ENCODE measurements at regions not wholly inside any gene's neighbourhood (a gene's known extent, or its start where the extent isn't known, plus 50 kb on each side); places are given as distances from the start of the nearest gene placed in this dataset.
A peak's percentile ranks its signal among the peaks of the same experiment; 100 is the strongest.
"Not testable (repeated sequence)": the region's sequence is repeated elsewhere in the genome, so short reads cannot be mapped to it uniquely, and the experiment has no call there.

- H3K4me3 ChIP-seq; H3K9me3 ChIP-seq (replicated peaks); H3K27ac ChIP-seq; DNase-seq; H3K27me3 ChIP-seq; H3K4me1 ChIP-seq; H3K36me3 ChIP-seq: not testable (repeated sequence)
Measured at GRCh38 chr3:25199567-25199966, 228.5 kb upstream of the RARB start.

GRCh38 chr3:25212736-25213135 lies 215.3 kb upstream of the RARB start:
- 0 out of 2 replicates have a peak, but pooled peaks cover 2% of the 10 kb centered on the region for H3K27me3 ChIP-seq
- H3K9me3 ChIP-seq (replicated peaks) = no peaks in the 10 kb centered on the region
- H3K27ac ChIP-seq = no peak overlapping the region
- DNase-seq = no peak
- no peaks in the 10 kb centered on the region for H3K4me1 ChIP-seq
- H3K36me3 ChIP-seq = no peaks in the 10 kb centered on the region
- H3K4me3 ChIP-seq = no peak overlapping the region

GRCh38 chr3:25214034-25214433 lies 214.0 kb upstream of the RARB start:
- Histone ChIP-seq H3K4me3 (no peak overlapping the region), H3K4me1 (no peaks in the 10 kb centered on the region), H3K27me3 (0 out of 2 replicates have a peak, but pooled peaks cover 2% of the 10 kb centered on the region), H3K27ac (no peak overlapping the region), H3K9me3 (replicated peaks) (no peaks in the 10 kb centered on the region), H3K36me3 (no peaks in the 10 kb centered on the region)
- no peak for DNase-seq

DNA sequence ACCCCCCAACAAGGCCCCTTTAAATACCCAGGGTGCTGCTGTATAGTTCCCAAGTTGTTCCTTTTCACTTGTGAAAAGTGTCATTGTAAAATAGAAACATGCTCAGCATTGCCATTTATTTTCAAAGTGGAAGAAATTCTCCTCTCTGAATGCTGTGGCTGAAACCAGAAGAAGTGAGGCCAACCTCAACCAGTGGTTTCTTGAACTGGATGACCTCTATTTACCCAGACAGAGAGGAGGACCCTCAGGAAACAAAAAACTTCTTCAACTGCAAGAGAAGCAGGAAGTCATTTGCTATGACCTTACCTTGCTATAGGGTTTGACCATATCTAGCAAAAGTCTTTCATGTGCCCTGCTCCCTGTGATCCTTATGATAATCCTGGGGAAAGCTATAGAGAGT lies 209.7 kb upstream of the RARB start:
- Histone ChIP-seq H3K36me3 (no peaks in the 10 kb centered on the region), H3K4me3 (no peak overlapping the region), H3K9me3 (replicated peaks) (no peaks in the 10 kb centered on the region), H3K27me3 (0 out of 2 replicates have a peak, but pooled peaks cover 2% of the 10 kb centered on the region), H3K27ac (no peak overlapping the region), H3K4me1 (no peaks in the 10 kb centered on the region)
- no peak for DNase-seq

DNA sequence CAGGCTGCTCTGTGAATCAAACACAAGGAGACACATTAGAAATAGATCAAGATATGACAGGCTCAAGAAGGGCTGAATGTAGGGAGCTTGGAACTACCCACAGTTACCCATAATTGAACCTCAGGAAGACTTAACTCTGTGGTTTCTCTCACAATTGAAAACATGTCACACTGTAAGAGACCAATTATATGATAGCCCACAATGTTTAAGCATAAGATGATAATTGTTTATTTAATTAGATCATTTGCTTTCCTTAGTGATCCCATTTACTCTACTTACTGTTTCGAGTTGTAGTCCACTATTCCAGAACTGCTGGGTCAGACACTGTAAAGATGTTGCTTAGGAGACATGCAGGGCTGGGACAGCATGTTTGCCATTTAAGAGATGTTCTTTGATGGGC lies 201.3 kb upstream of the RARB start:
- DNase-seq = no peak
- no peaks in the 10 kb centered on the region for H3K4me1 ChIP-seq
- H3K27ac ChIP-seq = no peak overlapping the region
- H3K36me3 ChIP-seq = no peaks in the 10 kb centered on the region
- H3K9me3 ChIP-seq (replicated peaks) = no peaks in the 10 kb centered on the region
- no peak overlapping the region for H3K4me3 ChIP-seq
- H3K27me3 ChIP-seq = peaks cover 3% of the 10 kb centered on the region; the same call in 1 of the 2 replicates

GRCh38 chr3:25229586-25229985 lies 198.5 kb upstream of the RARB start:
- H3K27ac ChIP-seq = no peak overlapping the region
- H3K9me3 ChIP-seq (replicated peaks) = no peaks in the 10 kb centered on the region
- H3K36me3 ChIP-seq = no peaks in the 10 kb centered on the region
- no peak for DNase-seq
- no peaks in the 10 kb centered on the region for H3K4me1 ChIP-seq
- peaks cover 3% of the 10 kb centered on the region; the same call in 1 of the 2 replicates for H3K27me3 ChIP-seq
- H3K4me3 ChIP-seq = no peak overlapping the region

- H3K36me3 ChIP-seq = no peaks in the 10 kb centered on the region
- no peak overlapping the region for H3K4me3 ChIP-seq
- no peaks in the 10 kb centered on the region for H3K4me1 ChIP-seq
- no peak overlapping the region for H3K27ac ChIP-seq
- DNase-seq = no peak
- H3K27me3 ChIP-seq = no peaks in the 10 kb centered on the region
- no peaks in the 10 kb centered on the region for H3K9me3 ChIP-seq (replicated peaks)
Measured at GRCh38 chr3:25235031-25235430, 193.0 kb upstream of the RARB start.

GRCh38 chr3:25235466-25235865 lies 192.6 kb upstream of the RARB start:
- H3K9me3 ChIP-seq (replicated peaks) = no peaks in the 10 kb centered on the region
- no peaks in the 10 kb centered on the region for H3K27me3 ChIP-seq
- H3K4me3 ChIP-seq = no peak overlapping the region
- H3K27ac ChIP-seq = no peak overlapping the region
- H3K36me3 ChIP-seq = no peaks in the 10 kb centered on the region
- DNase-seq = no peak
- H3K4me1 ChIP-seq = no peaks in the 10 kb centered on the region

- Histone ChIP-seq H3K36me3 (no peaks in the 10 kb centered on the region), H3K9me3 (replicated peaks) (no peaks in the 10 kb centered on the region), H3K27me3 (no peaks in the 10 kb centered on the region), H3K27ac (no peak overlapping the region), H3K4me3 (no peak overlapping the region), H3K4me1 (no peaks in the 10 kb centered on the region)
- DNase-seq = no peak
Measured at GRCh38 chr3:25237602-25238001, 190.5 kb upstream of the RARB start.

GRCh38 chr3:25239042-25239441 lies 189.0 kb upstream of the RARB start:
- Histone ChIP-seq H3K9me3 (replicated peaks) (no peaks in the 10 kb centered on the region), H3K4me1 (no peaks in the 10 kb centered on the region), H3K36me3 (no peaks in the 10 kb centered on the region), H3K4me3 (no peak overlapping the region), H3K27me3 (no peaks in the 10 kb centered on the region), H3K27ac (no peak overlapping the region)
- DNase-seq = no peak

- no peak for DNase-seq
- no peaks in the 10 kb centered on the region for H3K9me3 ChIP-seq (replicated peaks)
- no peaks in the 10 kb centered on the region for H3K27me3 ChIP-seq
- no peak overlapping the region for H3K4me3 ChIP-seq
- no peaks in the 10 kb centered on the region for H3K4me1 ChIP-seq
- no peak overlapping the region for H3K27ac ChIP-seq
- no peaks in the 10 kb centered on the region for H3K36me3 ChIP-seq
Measured at GRCh38 chr3:25246913-25247312, 181.2 kb upstream of the RARB start.

- DNase-seq = no peak
- Histone ChIP-seq H3K27ac (no peak overlapping the region), H3K9me3 (replicated peaks) (no peaks in the 10 kb centered on the region), H3K4me1 (no peaks in the 10 kb centered on the region), H3K36me3 (no peaks in the 10 kb centered on the region), H3K4me3 (no peak overlapping the region), H3K27me3 (no peaks in the 10 kb centered on the region)
Measured at GRCh38 chr3:25252291-25252690, 175.8 kb upstream of the RARB start.

DNA sequence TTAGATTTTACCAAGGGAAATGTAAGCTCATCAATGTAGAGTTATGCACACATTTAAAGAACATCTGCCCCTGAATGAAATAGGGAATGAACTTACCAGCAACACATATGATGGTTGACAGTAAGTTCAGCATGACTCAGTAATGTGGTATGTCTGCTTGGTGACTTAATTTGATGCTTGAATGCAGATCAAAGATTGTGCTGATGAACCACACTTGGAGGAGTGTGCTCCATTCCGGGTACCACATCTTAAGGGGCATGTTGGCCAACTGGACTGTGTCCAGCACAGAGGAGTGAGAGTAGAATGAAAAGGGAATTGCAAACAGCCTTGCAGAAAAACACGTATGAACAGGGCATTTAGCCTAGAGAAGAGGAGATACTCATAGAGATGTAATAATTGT lies 171.0 kb upstream of the RARB start:
- H3K27me3 ChIP-seq = no peaks in the 10 kb centered on the region
- no peak for DNase-seq
- no peak overlapping the region for H3K27ac ChIP-seq
- H3K36me3 ChIP-seq = no peaks in the 10 kb centered on the region
- H3K4me1 ChIP-seq = no peaks in the 10 kb centered on the region
- no peaks in the 10 kb centered on the region for H3K9me3 ChIP-seq (replicated peaks)
- H3K4me3 ChIP-seq = no peak overlapping the region

- Histone ChIP-seq H3K9me3 (replicated peaks) (no peaks in the 10 kb centered on the region), H3K4me1 (no peaks in the 10 kb centered on the region), H3K36me3 (no peaks in the 10 kb centered on the region), H3K27ac (no peak overlapping the region), H3K4me3 (no peak overlapping the region), H3K27me3 (no peaks in the 10 kb centered on the region)
- DNase-seq = no peak
Measured at GRCh38 chr3:25259871-25260270, 168.2 kb upstream of the RARB start.

- no peaks in the 10 kb centered on the region for H3K36me3 ChIP-seq
- H3K9me3 ChIP-seq (replicated peaks) = no peaks in the 10 kb centered on the region
- H3K27ac ChIP-seq = no peak overlapping the region
- no peak for DNase-seq
- no peaks in the 10 kb centered on the region for H3K4me1 ChIP-seq
- no peaks in the 10 kb centered on the region for H3K27me3 ChIP-seq
- no peak overlapping the region for H3K4me3 ChIP-seq
Measured at GRCh38 chr3:25262322-25262721, 165.7 kb upstream of the RARB start.

DNA sequence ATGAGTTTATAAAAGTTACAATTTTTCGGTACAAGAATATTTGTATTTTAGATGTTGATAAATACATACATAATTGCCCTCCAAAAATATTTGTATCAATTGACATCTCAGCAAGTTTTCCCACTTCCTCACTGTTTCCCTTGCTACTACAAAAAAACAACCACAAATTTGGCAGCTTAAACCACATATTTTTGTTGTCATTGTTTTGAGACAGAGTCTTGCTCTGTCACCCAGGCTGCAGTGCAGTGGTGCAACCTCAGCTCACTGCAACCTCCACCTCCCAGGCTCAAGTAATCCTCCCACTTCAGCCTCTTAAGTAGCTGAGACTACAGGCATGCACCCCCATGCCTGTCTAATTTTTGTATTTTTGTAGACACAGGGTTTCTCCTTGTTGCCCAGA lies 162.8 kb upstream of the RARB start:
- Histone ChIP-seq H3K9me3 (replicated peaks) (no peaks in the 10 kb centered on the region), H3K27me3 (no peaks in the 10 kb centered on the region), H3K27ac (no peak overlapping the region), H3K4me1 (no peaks in the 10 kb centered on the region), H3K4me3 (no peak overlapping the region), H3K36me3 (no peaks in the 10 kb centered on the region)
- no peak for DNase-seq

DNA sequence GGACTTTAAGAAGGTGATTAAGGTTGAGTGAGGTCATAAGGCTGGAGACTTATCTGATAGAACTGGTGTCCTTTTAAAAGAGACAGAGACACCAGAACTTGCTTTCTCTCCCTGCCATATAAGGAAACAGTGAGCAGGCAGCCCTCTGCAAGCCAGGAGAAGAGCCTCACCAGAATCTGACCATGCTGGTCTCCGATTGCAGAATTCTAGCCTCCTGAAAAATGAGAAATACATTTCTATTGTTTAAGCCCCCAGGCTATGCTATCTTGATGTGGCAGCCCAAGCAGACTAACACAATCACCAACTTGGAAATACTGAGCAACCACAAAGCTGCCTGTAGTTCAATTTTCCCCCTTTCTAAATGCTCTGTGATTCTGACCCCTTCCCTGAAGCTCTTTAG lies 161.4 kb upstream of the RARB start:
- Histone ChIP-seq H3K4me3 (no peak overlapping the region), H3K4me1 (no peaks in the 10 kb centered on the region), H3K9me3 (replicated peaks) (no peaks in the 10 kb centered on the region), H3K27me3 (no peaks in the 10 kb centered on the region), H3K27ac (no peak overlapping the region), H3K36me3 (no peaks in the 10 kb centered on the region)
- DNase-seq = peak in 1 of 2 experiments; percentile 9

All from SJCRH30 (cell line).